Sigmoid colon (tissue), 4 donors: ENCODE measurements at regions not wholly inside any gene's neighbourhood (a gene's known extent, or its start where the extent isn't known, plus 50 kb on each side); places are given as distances from the start of the nearest gene placed in this dataset.

Experiments used
- CTCF ChIP-seq, 4 experiments: fragments of 450-650 bp in 3 of 4; fragments of 200-600 bp in 1 of 4; IDR thresholded peaks; one replicate each; pipeline ENCODE4 v1.5.1; 2016 to 2019; ENCODE audit warnings: antibody characterized with exemption in 4 of 4, mild to moderate bottlenecking in 3 of 4, moderate library complexity in 2 of 4
- EP300 ChIP-seq, 4 donors: sonication (generic); formaldehyde crosslinking; IDR thresholded peaks; one replicate each; pipeline ENCODE4 v1.6.1; 2017; ENCODE audit warnings: antibody characterized with exemption in 4 of 4
- POLR2A ChIP-seq, 2 donors: fragments of 450-650 bp; IDR thresholded peaks; one replicate each; pipeline ENCODE4 v1.6.1; 2016; ENCODE audit warnings: antibody characterized with exemption in 2 of 2, mild to moderate bottlenecking in 2 of 2, moderate library complexity in 2 of 2
- POLR2AphosphoS5 ChIP-seq, 4 donors: sonication (generic); formaldehyde crosslinking; IDR thresholded peaks; one replicate each; pipeline ENCODE4 v1.6.1; 2017; ENCODE audit warnings: antibody characterized with exemption in 4 of 4

DNA sequence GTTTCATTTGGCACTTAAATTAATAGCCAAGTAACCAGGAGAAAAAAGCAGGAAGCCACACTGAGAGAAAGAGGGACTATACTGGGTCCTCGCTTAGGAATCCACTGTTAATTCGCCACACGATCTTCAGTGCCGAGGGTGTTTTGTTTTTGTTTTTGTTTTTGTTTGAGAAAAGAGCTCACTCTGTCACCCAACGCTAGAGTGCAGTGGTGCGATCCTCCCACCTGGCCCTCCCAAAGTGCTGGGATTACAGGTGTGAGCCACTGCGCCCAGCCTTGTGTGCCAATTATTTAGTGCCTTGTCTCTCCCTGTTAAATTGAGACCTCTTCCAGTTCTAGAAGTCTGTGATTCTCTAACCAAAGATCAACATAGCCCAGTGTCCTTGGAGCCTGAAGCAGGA is 53.8 kb upstream of the TPM1 start:
- no peak for TF ChIP-seq POLR2A (IDR thresholded peaks at IDR 0.05)
- TF ChIP-seq CTCF (IDR thresholded peaks at IDR 0.05): no peak
- TF ChIP-seq EP300 (IDR thresholded peaks at IDR 0.05): no peak
- no peak for TF ChIP-seq POLR2AphosphoS5 (IDR thresholded peaks at IDR 0.05)
